ENCODE measurements at regions not wholly inside any gene's neighbourhood (a gene's known extent, or its start where the extent isn't known, plus 50 kb on each side); places are given as distances from the start of the nearest gene placed in this dataset.
A peak's percentile ranks its signal among the peaks of the same experiment; 100 is the strongest.

DNA sequence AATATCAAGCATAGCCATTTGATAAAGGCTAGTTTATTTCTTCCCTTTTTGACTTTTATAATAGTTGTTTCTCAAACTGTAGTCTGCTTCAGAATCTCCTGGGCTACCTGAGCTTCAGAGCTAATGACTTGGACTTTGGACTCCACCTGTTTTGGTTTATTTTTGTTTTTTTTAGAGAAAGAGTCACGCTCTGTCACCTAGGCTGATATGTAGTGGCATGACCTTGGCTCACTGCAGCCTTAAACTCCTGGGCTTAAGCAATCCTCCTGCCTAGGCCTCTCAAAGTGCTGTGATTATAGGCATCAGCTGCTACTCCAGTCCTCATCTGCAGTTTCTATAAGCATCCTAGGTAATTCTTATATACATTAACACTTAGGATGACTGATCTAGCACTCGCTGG lies 90.5 kb downstream of the DDIT4L start:
- no peak overlapping the region for H3K27ac ChIP-seq
- no peak for TF ChIP-seq ZFX (IDR thresholded peaks at IDR 0.05)
- TF ChIP-seq, protein P1, sequence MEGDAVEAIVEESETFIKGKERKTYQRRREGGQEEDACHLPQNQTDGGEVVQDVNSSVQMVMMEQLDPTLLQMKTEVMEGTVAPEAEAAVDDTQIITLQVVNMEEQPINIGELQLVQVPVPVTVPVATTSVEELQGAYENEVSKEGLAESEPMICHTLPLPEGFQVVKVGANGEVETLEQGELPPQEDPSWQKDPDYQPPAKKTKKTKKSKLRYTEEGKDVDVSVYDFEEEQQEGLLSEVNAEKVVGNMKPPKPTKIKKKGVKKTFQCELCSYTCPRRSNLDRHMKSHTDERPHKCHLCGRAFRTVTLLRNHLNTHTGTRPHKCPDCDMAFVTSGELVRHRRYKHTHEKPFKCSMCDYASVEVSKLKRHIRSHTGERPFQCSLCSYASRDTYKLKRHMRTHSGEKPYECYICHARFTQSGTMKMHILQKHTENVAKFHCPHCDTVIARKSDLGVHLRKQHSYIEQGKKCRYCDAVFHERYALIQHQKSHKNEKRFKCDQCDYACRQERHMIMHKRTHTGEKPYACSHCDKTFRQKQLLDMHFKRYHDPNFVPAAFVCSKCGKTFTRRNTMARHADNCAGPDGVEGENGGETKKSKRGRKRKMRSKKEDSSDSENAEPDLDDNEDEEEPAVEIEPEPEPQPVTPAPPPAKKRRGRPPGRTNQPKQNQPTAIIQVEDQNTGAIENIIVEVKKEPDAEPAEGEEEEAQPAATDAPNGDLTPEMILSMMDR (conservative IDR thresholded peaks at IDR 0.05): no peak

DNA sequence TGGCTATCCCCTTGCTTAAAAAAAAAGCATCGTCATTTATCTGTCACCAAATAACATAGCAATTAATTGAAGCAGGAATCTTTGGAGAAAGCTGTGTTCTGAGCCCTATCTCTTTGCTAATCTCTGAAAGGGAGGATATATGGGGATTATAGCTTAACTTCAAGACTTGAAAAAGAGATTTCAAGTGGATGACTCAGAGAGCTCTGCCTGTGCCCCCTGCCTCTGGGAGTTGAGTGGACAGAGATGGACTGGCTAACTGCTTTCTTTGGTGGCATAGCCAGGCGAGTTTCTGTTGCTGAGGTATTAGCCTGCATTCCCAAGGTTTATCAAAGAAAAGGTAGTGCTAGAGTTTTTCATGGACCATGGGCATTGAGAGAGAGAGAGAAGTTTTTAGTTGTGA lies 91.6 kb downstream of the DDIT4L start:
- TF ChIP-seq, protein P1 (conservative IDR thresholded peaks at IDR 0.05): no peak
- no peak for TF ChIP-seq ZFX (IDR thresholded peaks at IDR 0.05)
- no peak overlapping the region for H3K27ac ChIP-seq

DNA sequence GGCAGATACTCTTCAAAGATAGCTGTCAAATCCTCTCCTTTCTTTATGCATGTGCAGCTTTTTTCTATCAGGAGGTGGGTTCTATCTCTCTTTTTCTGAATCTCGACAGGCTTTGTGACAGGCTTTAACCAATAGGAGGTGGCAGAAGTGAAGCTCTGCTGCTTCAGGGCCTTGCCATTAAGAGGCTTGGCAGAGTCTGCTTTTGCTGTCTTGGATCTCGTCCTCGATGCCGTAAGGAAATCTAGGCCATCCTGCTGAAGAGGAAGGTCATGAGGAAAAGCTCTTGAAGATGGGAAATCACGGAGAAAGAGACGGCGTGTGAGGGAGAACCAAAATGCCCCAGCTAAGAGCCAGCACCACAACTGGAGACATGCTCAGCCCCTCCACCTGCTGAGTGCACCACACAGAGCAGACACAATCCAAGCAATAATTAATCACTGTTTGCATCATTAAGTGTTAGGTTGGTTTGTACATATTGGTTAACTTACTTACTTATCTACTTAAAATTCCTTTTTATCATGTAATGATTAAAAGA lies 92.2 kb downstream of the DDIT4L start:
- no peak overlapping the region for H3K27ac ChIP-seq
- no peak for TF ChIP-seq ZFX (IDR thresholded peaks at IDR 0.05)
- TF ChIP-seq, protein P1 (conservative IDR thresholded peaks at IDR 0.05): no peak

DNA sequence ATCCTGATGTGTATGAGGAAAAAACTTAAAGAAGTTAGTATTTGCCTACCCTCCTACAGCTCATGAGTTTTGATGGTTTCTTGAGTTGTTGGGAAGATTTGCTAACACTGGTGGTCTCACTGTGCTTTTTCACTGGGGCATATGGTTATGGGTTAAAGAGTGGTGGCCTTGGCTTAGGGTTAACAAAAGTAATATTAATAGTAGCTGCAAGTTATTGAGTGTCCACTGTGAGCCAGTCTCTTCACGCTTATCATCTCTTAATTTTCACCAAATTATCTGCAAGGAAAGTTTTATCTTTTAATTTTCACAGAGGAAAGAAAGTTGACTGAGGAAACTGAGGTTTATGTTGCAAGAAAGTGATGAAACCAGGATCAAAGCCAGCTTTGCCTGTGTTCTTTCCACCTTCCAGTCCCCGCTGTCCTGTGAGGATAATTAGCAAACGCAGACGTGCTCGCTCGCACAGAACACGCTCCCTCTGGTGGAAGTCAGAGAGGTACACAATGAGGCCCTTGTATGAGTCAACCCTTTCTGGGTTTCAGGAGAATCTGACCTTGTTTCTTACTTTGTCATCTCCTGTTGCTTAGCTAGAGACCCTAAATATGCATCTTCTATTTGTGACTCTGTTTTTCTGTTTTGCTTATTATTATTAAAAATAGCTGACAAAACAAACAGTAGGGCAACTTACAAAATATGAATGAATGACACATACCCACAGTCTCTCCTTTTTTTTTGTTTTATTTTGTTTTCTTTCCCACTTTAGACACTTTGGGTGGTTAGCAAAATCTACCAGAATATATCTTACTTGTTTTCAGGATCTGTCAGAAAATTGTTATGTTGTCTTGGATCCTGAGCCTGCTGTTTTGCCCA lies 94.3 kb downstream of the DDIT4L start:
- TF ChIP-seq, protein P1 (conservative IDR thresholded peaks at IDR 0.05): peak; percentile 64
- no peak for TF ChIP-seq ZFX (IDR thresholded peaks at IDR 0.05)
- no peak overlapping the region for H3K27ac ChIP-seq

DNA sequence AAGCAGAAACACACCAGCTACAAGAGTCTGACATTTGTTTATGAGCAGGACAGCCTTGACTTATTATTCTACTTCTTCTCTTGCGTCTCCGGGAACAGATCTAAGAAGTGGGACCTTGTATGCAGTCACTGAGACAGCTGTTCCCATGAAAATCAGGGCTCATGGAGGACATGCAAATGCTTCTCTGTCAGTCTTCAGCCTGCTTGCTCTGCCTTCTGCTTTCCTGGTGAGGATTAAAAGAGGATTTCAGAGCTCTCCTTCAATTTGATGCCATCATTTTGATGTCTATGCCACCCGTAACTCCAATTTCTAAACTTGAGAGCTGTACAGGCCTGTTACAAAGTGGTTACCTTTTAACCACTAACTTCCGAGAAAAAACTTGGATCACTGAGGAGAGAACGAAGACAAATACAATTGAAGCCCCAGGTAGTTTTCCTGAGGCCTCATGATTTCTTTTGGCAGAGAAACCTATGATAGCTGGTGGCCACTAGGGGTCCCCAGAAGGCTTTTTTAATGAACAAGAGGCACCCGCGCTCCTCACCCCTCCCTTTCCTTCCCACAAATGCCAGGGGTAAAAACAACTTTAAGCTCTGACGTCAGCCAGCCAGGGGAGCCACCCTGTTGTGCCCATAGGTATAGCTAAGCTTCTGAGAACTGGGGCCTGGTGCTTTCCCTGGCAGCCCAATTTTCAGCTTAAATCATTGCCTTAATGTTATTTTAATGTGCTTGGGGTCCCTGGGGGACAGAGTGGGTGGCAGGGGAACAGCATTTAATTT lies 97.0 kb downstream of the DDIT4L start:
- H3K27ac ChIP-seq: peak overlapping the region; percentile 59
- TF ChIP-seq ZFX (IDR thresholded peaks at IDR 0.05): no peak
- TF ChIP-seq, protein P1 (conservative IDR thresholded peaks at IDR 0.05): peak; percentile 82

DNA sequence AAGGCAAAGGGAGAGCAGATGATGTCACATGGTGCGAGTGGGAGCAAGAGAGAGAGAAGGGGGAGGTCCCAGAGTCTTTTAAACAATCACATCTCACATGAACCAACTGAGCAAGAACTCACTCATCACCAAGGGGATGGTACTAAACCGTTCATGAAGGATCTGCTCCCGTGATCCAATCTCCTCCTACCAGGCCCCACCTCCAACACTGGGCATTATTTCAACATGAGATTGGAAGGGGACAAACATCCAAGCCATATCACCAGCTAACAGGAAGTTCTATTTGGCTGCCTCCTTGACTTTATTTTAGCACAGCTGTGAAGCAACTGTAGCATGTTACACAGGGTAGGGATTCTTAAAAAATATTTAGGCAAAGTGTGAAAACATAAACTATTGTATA lies 102.5 kb downstream of the DDIT4L start:
- no peak for TF ChIP-seq ZFX (IDR thresholded peaks at IDR 0.05)
- TF ChIP-seq, protein P1 (conservative IDR thresholded peaks at IDR 0.05): no peak
- H3K27ac ChIP-seq: no peak overlapping the region

Data from C4-2B (cell line).